Right lobe of liver (tissue), 4 donors: ENCODE measurements at regions not wholly inside any gene's neighbourhood (a gene's known extent, or its start where the extent isn't known, plus 50 kb on each side); places are given as distances from the start of the nearest gene placed in this dataset.

ENCODE experiments used
- CTCF ChIP-seq, 4 donors: fragments of 200-600 bp in 3 of 4; fragments of 450-650 bp in 1 of 4; IDR thresholded peaks; one replicate each; pipeline versions ENCODE4 v1.5.1 to v1.8.0; 2016 to 2022; ENCODE audit warnings: antibody characterized with exemption in 4 of 4, mild to moderate bottlenecking in 2 of 4
- POLR2A ChIP-seq: fragments of 450-650 bp; IDR thresholded peaks from one replicate; pipeline ENCODE4 v1.6.1; 2017; ENCODE audit warnings: antibody characterized with exemption, mild to moderate bottlenecking
- donor health status: DM: no; HTN: no; CAD: no.
- donor health status: DM: no; HTN: no; CAD: no.
- donor health status: DM: no; HTN: yes; CAD: no.

GRCh38 chr3:107970993-107971580 lies 119.7 kb downstream of the CD47 start:
- TF ChIP-seq CTCF (IDR thresholded peaks at IDR 0.05) (no peak), POLR2A (no peak)
